WTC11 (cell line): ENCODE measurements at regions not wholly inside any gene's neighbourhood (a gene's known extent, or its start where the extent isn't known, plus 50 kb on each side); places are given as distances from the start of the nearest gene placed in this dataset.

Experiments
- ESRRA ChIP-seq: sonication (generic); formaldehyde crosslinking; IDR thresholded peaks from 2 replicates; pipeline ENCODE4 v1.8.1; 2022; ENCODE audit warnings: mild to moderate bottlenecking, missing genetic modification reagents, borderline replicate concordance
- FOXP1 ChIP-seq: sonication (generic); formaldehyde crosslinking; IDR thresholded peaks from 2 replicates; pipeline ENCODE4 v1.8.0; 2022; ENCODE audit warnings: missing genetic modification reagents, mild to moderate bottlenecking, moderate library complexity, borderline replicate concordance
- GABPB1 ChIP-seq: sonication (generic); formaldehyde crosslinking; IDR thresholded peaks from 2 replicates; pipeline ENCODE4 v1.8.1; 2023; ENCODE audit warnings: mild to moderate bottlenecking, missing genetic modification reagents
- JUN ChIP-seq: sonication (generic); formaldehyde crosslinking; IDR thresholded peaks from 2 replicates; pipeline ENCODE4 v1.8.0; 2023; ENCODE audit warnings: mild to moderate bottlenecking, missing genetic modification reagents
- MAX ChIP-seq: sonication (generic); formaldehyde crosslinking; IDR thresholded peaks from 2 replicates; pipeline ENCODE4 v1.8.0; 2022; ENCODE audit warnings: mild to moderate bottlenecking, missing genetic modification reagents
- STAT6 ChIP-seq: sonication (generic); formaldehyde crosslinking; conservative IDR thresholded peaks from 2 replicates; pipeline ENCODE4 v1.8.1; 2023; ENCODE audit warnings: mild to moderate bottlenecking, low read depth, missing genetic modification reagents, moderate library complexity
- TEAD1 ChIP-seq: sonication (generic); formaldehyde crosslinking; IDR thresholded peaks from 2 replicates; pipeline ENCODE4 v1.8.0; 2022; ENCODE audit warnings: mild to moderate bottlenecking, missing genetic modification reagents
- TP53 ChIP-seq: sonication (generic); formaldehyde crosslinking; IDR thresholded peaks from 2 replicates; pipeline ENCODE4 v1.8.1; 2023; ENCODE audit warnings: mild to moderate bottlenecking, missing genetic modification reagents
- ZMAT4 ChIP-seq: fragments of 250-450 bp; sonication (Bioruptor Pico); IDR thresholded peaks from 2 replicates; pipeline ENCODE4 v1.9.0; 2021; ENCODE audit warnings: mild to moderate bottlenecking
- ZNF138 ChIP-seq: sonication (generic); formaldehyde crosslinking; conservative IDR thresholded peaks from 2 replicates; pipeline ENCODE4 v1.8.1; 2022; ENCODE audit warnings: mild to moderate bottlenecking, moderate library complexity, missing genetic modification reagents
- TF ChIP-seq, protein P1 (sequence below): fragments of 200-600 bp; IDR thresholded peaks from 2 replicates; pipeline ENCODE4 v1.8.0; 2022; ENCODE audit warnings: antibody characterized with exemption

- no peak for TF ChIP-seq MAX
- no peak for TF ChIP-seq TP53 (CRISPR knock-in tag)
- no peak for TF ChIP-seq FOXP1 (CRISPR knock-in tag)
- TF ChIP-seq TEAD1 (CRISPR knock-in tag): no peak
- TF ChIP-seq ZNF138 (CRISPR knock-in tag): no peak
- no peak for TF ChIP-seq STAT6 (CRISPR knock-in tag)
- TF ChIP-seq, protein P1, sequence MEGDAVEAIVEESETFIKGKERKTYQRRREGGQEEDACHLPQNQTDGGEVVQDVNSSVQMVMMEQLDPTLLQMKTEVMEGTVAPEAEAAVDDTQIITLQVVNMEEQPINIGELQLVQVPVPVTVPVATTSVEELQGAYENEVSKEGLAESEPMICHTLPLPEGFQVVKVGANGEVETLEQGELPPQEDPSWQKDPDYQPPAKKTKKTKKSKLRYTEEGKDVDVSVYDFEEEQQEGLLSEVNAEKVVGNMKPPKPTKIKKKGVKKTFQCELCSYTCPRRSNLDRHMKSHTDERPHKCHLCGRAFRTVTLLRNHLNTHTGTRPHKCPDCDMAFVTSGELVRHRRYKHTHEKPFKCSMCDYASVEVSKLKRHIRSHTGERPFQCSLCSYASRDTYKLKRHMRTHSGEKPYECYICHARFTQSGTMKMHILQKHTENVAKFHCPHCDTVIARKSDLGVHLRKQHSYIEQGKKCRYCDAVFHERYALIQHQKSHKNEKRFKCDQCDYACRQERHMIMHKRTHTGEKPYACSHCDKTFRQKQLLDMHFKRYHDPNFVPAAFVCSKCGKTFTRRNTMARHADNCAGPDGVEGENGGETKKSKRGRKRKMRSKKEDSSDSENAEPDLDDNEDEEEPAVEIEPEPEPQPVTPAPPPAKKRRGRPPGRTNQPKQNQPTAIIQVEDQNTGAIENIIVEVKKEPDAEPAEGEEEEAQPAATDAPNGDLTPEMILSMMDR: no peak
- TF ChIP-seq ESRRA: no peak
- no peak for TF ChIP-seq ZMAT4 (CRISPR knock-in tag)
- TF ChIP-seq GABPB1 (CRISPR knock-in tag): no peak
- TF ChIP-seq JUN (CRISPR knock-in tag): no peak
Observed at GRCh38 chr2:241974096-241974495, 104.6 kb downstream of the RTP5 start.
